ENCODE measurements at regions not wholly inside any gene's neighbourhood (a gene's known extent, or its start where the extent isn't known, plus 50 kb on each side); places are given as distances from the start of the nearest gene placed in this dataset.
"Not testable (repeated sequence)": the region's sequence is repeated elsewhere in the genome, so short reads cannot be mapped to it uniquely, and the experiment has no call there.

- no peaks in the 10 kb centered on the region for H3K36me3 Mint-ChIP-seq (ENCODE audit: low read depth)
- DNase-seq, result no peak
- TF ChIP-seq CTCF (IDR thresholded peaks at IDR 0.05), result no peak
- peaks cover 33% of the 10 kb centered on the region for H3K9me3 Mint-ChIP-seq
- no peaks in the 10 kb centered on the region; the same call in 1 of the 2 replicates for H3K27me3 Mint-ChIP-seq (ENCODE audit: insufficient read depth)
- H3K27ac Mint-ChIP-seq, result no peak overlapping the region
- H3K4me3 Mint-ChIP-seq, result no peak overlapping the region
- no peaks in the 10 kb centered on the region for H3K4me1 Mint-ChIP-seq (ENCODE audit: low read depth)
Observed at GRCh38 chr9:74172874-74173273, 324.3 kb upstream of the RORB start.

- peaks cover 33% of the 10 kb centered on the region for H3K9me3 Mint-ChIP-seq
- no peaks in the 10 kb centered on the region; the same call in 1 of the 2 replicates for H3K27me3 Mint-ChIP-seq (ENCODE audit: insufficient read depth)
- no peaks in the 10 kb centered on the region for H3K36me3 Mint-ChIP-seq (ENCODE audit: low read depth)
- no peak for TF ChIP-seq CTCF (IDR thresholded peaks at IDR 0.05)
- no peak overlapping the region for H3K4me3 Mint-ChIP-seq
- no peak for DNase-seq
- H3K4me1 Mint-ChIP-seq (ENCODE audit: low read depth), result no peaks in the 10 kb centered on the region
- no peak overlapping the region for H3K27ac Mint-ChIP-seq
Observed at GRCh38 chr9:74173284-74173683, 323.9 kb upstream of the RORB start.

- H3K36me3 Mint-ChIP-seq (ENCODE audit: low read depth); H3K4me1 Mint-ChIP-seq (ENCODE audit: low read depth); H3K4me3 Mint-ChIP-seq; DNase-seq; H3K27ac Mint-ChIP-seq; H3K27me3 Mint-ChIP-seq (ENCODE audit: insufficient read depth): not testable (repeated sequence)
- H3K9me3 Mint-ChIP-seq, result peaks cover 43% of the 10 kb centered on the region
Observed at GRCh38 chr9:74197771-74198170, 299.4 kb upstream of the RORB start.

- H3K27me3 Mint-ChIP-seq (ENCODE audit: insufficient read depth), result no peaks in the 10 kb centered on the region; the same call in 1 of the 2 replicates
Observed at GRCh38 chr9:74205056-74205455, 292.1 kb upstream of the RORB start.

GRCh38 chr9:74218385-74219063 is 278.6 kb upstream of the RORB start:
- DNase-seq, result no peak
- H3K27ac Mint-ChIP-seq, result no peak overlapping the region
- 0 out of 2 replicates have a peak, but pooled peaks cover 4% of the 10 kb centered on the region for H3K36me3 Mint-ChIP-seq (ENCODE audit: low read depth)
- no peaks in the 10 kb centered on the region; the same call in 1 of the 2 replicates for H3K27me3 Mint-ChIP-seq (ENCODE audit: insufficient read depth)
- no peak for TF ChIP-seq CTCF (IDR thresholded peaks at IDR 0.05)
- no peaks in the 10 kb centered on the region for H3K4me1 Mint-ChIP-seq (ENCODE audit: low read depth)
- H3K9me3 Mint-ChIP-seq, result peaks cover 54% of the 10 kb centered on the region
- no peak overlapping the region for H3K4me3 Mint-ChIP-seq

More at GRCh38 chr9:74205056-74205455, 292.1 kb upstream of the RORB start:
- Mint-ChIP-seq H3K9me3 (peaks cover 32% of the 10 kb centered on the region), H3K4me1 (ENCODE audit: low read depth) (no peaks in the 10 kb centered on the region), H3K36me3 (ENCODE audit: low read depth) (no peaks in the 10 kb centered on the region; the same call in 1 of the 2 replicates), H3K4me3 (no peak overlapping the region), H3K27ac (no peak overlapping the region)
- TF ChIP-seq CTCF (IDR thresholded peaks at IDR 0.05), result no peak
- no peak for DNase-seq

GRCh38 chr9:74220327-74220726 is 276.8 kb upstream of the RORB start:
- H3K9me3 Mint-ChIP-seq, result peaks cover 60% of the 10 kb centered on the region
- no peaks in the 10 kb centered on the region for H3K27me3 Mint-ChIP-seq (ENCODE audit: insufficient read depth)
- H3K4me3 Mint-ChIP-seq, result no peak overlapping the region
- no peak for DNase-seq
- H3K27ac Mint-ChIP-seq, result no peak overlapping the region
- H3K36me3 Mint-ChIP-seq (ENCODE audit: low read depth), result 0 out of 2 replicates have a peak, but pooled peaks cover 4% of the 10 kb centered on the region
- no peak for TF ChIP-seq CTCF (IDR thresholded peaks at IDR 0.05)
- no peaks in the 10 kb centered on the region for H3K4me1 Mint-ChIP-seq (ENCODE audit: low read depth)
